Endothelial cell of umbilical vein (primary cell): ENCODE measurements at regions not wholly inside any gene's neighbourhood (a gene's known extent, or its start where the extent isn't known, plus 50 kb on each side); places are given as distances from the start of the nearest gene placed in this dataset.

ENCODE experiments used
- BruUV-seq: library from RNA; stranded (reverse); fragments of 400-500 nt; replicated peaks from 2 replicates; lab custom pipeline; 2021; lab: Mats Ljungman, UMichigan
- CTCF ChIA-PET: fragments of 300-600, 350-600 bp; sonication (Branson Sonifier 250); formaldehyde crosslinking; loops from one replicate; lab custom pipeline; 2021; ENCODE audit warnings: antibody characterized with exemption, inconsistent platforms; lab: Charles Lee
- POLR2A ChIA-PET: fragments of 300-600, 350-600 bp; sonication (Branson Sonifier 250); formaldehyde crosslinking; loops from one replicate; lab custom pipeline; 2021; ENCODE audit warnings: antibody characterized with exemption, inconsistent platforms; lab: Charles Lee
- DNase-seq: peaks from one replicate; pipeline ENCODE4 v3.0.0-alpha.2; 2011; ENCODE audit warnings: low read depth, low spot score
- FAIRE-seq: peaks from 2 replicates; lab custom pipeline; 2011; peaks lifted over from hg19 to GRCh38; lab: Jason Lieb, UNC
- H2AFZ ChIP-seq: 2 replicates; pipeline ENCODE4 v1.6.0; 2012; ENCODE audit warnings: low read depth, low read length, control low read depth, inconsistent platforms
- H3K27ac ChIP-seq: 2 replicates; pipeline ENCODE4 v1.5.1; 2011; ENCODE audit warnings: low read depth, mild to moderate bottlenecking, control low read depth, low read length, moderate library complexity; ENCODE audit not compliant: insufficient read depth
- H3K27me3 ChIP-seq, 2 experiments: 2 replicates each; pipeline versions ENCODE4 v1.6.0 to v1.6.1; 2011; ENCODE audit warnings: low read length in 2 of 2, mixed read lengths in 1 of 2; ENCODE audit not compliant: control insufficient read depth in 2 of 2, insufficient read depth in 2 of 2
- H3K36me3 ChIP-seq, 2 experiments: 2 replicates in 1 of 2; 3 replicates in 1 of 2; pipeline ENCODE4 v1.5.1; 2011; ENCODE audit warnings: low read length in 2 of 2, mild to moderate bottlenecking in 1 of 2, moderate library complexity in 1 of 2; ENCODE audit not compliant: control insufficient read depth in 2 of 2, insufficient read depth in 2 of 2; ENCODE audit errors: extremely low read depth in 1 of 2
- H3K4me1 ChIP-seq: 3 replicates; pipeline ENCODE4 v1.5.1; 2011; ENCODE audit warnings: mild to moderate bottlenecking, low read length; ENCODE audit not compliant: control insufficient read depth, insufficient read depth; ENCODE audit errors: extremely low read depth
- H3K4me2 ChIP-seq: 2 replicates; pipeline ENCODE4 v1.6.1; 2011; ENCODE audit warnings: low read length, control low read depth, mixed read lengths; ENCODE audit not compliant: insufficient read depth
- H3K4me3 ChIP-seq, 3 experiments: fragments of 200-600 bp in 1 of 3; sonication (generic), shearing (Covaris generic) in 1 of 3; replicated peaks in 1 of 3; 2 replicates each; pipeline ENCODE4 v1.5.1; 2011 to 2016; ENCODE audit warnings: control low read depth in 3 of 3, low read length in 3 of 3, mild to moderate bottlenecking in 2 of 3, inconsistent platforms in 1 of 3, low read depth in 1 of 3, moderate library complexity in 1 of 3; ENCODE audit not compliant: insufficient read depth in 1 of 3
- H3K79me2 ChIP-seq: 2 replicates; pipeline ENCODE4 v1.6.0; 2012; ENCODE audit warnings: low read length, inconsistent platforms; ENCODE audit not compliant: control insufficient read depth, insufficient read depth
- H3K9ac ChIP-seq: replicated peaks from 2 replicates; pipeline ENCODE3; 2011; ENCODE audit warnings: low read length, control low read depth; ENCODE audit not compliant: insufficient read depth; ENCODE audit errors: extremely low read depth
- H3K9me1 ChIP-seq: replicated peaks from 3 replicates; pipeline ENCODE4 v1.6.0; 2011; ENCODE audit warnings: mild to moderate bottlenecking, low read length; ENCODE audit not compliant: control insufficient read depth, insufficient read depth; ENCODE audit errors: extremely low read depth
- H3K9me3 ChIP-seq: replicated peaks from 2 replicates; pipeline ENCODE4 v1.5.1; 2012; ENCODE audit warnings: low read length, inconsistent platforms; ENCODE audit not compliant: control insufficient read depth, insufficient read depth
- H4K20me1 ChIP-seq: replicated peaks from 2 replicates; pipeline ENCODE3; 2011; ENCODE audit warnings: mild to moderate bottlenecking, low read length; ENCODE audit not compliant: control insufficient read depth, insufficient read depth; ENCODE audit errors: extremely low read depth
- CTCF ChIP-seq, 2 donors: IDR thresholded peaks; 1 replicate in 1 of 2; 2 replicates in 1 of 2; pipeline ENCODE4 v1.5.1; 2011; ENCODE audit warnings: low read length in 2 of 2, mild to moderate bottlenecking in 2 of 2, moderate library complexity in 2 of 2, control low read depth in 1 of 2, inconsistent platforms in 1 of 2, low read depth in 1 of 2; ENCODE audit not compliant: insufficient read depth in 1 of 2; ENCODE audit errors: extremely low read depth in 1 of 2
- EZH2 ChIP-seq: IDR thresholded peaks from 2 replicates; pipeline ENCODE4 v1.6.1; 2012; ENCODE audit warnings: borderline replicate concordance, low read depth, mild to moderate bottlenecking, moderate library complexity, low read length, inconsistent platforms; ENCODE audit not compliant: severe bottlenecking
- FOS ChIP-seq: IDR thresholded peaks from 2 replicates; pipeline ENCODE4 v1.6.1; 2011; ENCODE audit warnings: mild to moderate bottlenecking, low read length, moderate library complexity, borderline replicate concordance; ENCODE audit not compliant: insufficient read depth
- GATA2 ChIP-seq: IDR thresholded peaks from 2 replicates; pipeline ENCODE4 v1.7.0; 2011; ENCODE audit warnings: low read depth, mild to moderate bottlenecking, moderate library complexity, mixed read lengths, low read length; ENCODE audit not compliant: insufficient read length, insufficient read depth
- JUN ChIP-seq: IDR thresholded peaks from 2 replicates; pipeline ENCODE4 v1.6.1; 2011; ENCODE audit warnings: borderline replicate concordance, low read depth; ENCODE audit not compliant: insufficient read length, insufficient read depth
- MYC ChIP-seq: IDR thresholded peaks from one replicate; pipeline ENCODE4 v1.6.1; 2011; ENCODE audit warnings: mild to moderate bottlenecking, low read depth, low read length
- POLR2A ChIP-seq: IDR thresholded peaks from 2 replicates; pipeline ENCODE4 v1.6.1; 2012; ENCODE audit warnings: low read depth, mild to moderate bottlenecking, control low read depth, low read length
- POLR2AphosphoS5 ChIP-seq: IDR thresholded peaks from 2 replicates; pipeline ENCODE4 v1.6.1; 2012; ENCODE audit warnings: low read depth, mild to moderate bottlenecking, control low read depth, low read length, moderate library complexity; ENCODE audit not compliant: insufficient read depth
- dilution Hi-C: fragments of 300-500 bp; cut with MboI; formaldehyde crosslinking; loops from one replicate; pipeline ENCODE4 v1.15.0; 2019; ENCODE audit warnings: low sequenced_read_pairs; ENCODE audit not compliant: extremely low pct_ligation_motif_present
- intact Hi-C: fragments of 100-400 bp; cut with micrococcal nuclease; formaldehyde crosslinking; loops from one replicate; pipeline ENCODE4 v1.10.0; 2022
- TF ChIP-seq, protein P1 (sequence below): IDR thresholded peaks from 2 replicates; pipeline ENCODE4 v1.6.1; 2011; ENCODE audit not compliant: insufficient read depth, insufficient read length

DNA sequence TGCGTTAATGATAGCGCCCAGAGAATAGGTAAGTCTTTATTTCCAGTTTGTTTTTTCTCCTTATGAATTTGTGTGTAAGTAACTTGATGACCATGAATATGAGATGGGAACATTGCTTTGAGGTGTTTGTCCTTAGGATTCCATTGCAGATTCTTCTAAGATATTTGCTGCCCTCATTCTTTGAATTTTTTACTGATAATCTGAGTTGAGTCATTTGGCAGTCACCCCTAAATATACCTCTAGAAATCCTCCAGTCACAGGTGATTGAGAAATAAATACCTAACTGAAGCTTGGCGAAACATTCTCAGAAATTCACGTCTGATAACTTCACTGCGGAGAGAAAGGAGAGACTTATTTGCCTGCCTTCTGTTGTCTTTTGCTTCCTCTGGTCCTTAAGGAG, 345.5 kb downstream of the SQOR start:
- no peak for TF ChIP-seq POLR2AphosphoS5
- Histone ChIP-seq H3K4me1 (no peaks in the 10 kb centered on the region), H3K9ac (no peak overlapping the region), H4K20me1 (no peaks in the 10 kb centered on the region), H2AFZ (no peak overlapping the region), H3K9me1 (no peaks in the 10 kb centered on the region), H3K4me3 (no peak overlapping the region), H3K27me3 (no peaks in the 10 kb centered on the region), H3K79me2 (no peaks in the 10 kb centered on the region), H3K9me3 (no peaks in the 10 kb centered on the region), H3K4me2 (no peak overlapping the region), H3K36me3 (no peaks in the 10 kb centered on the region), H3K27ac (no peak overlapping the region)
- dilution Hi-C loops (no loop called here), intact Hi-C loops (no loop called here)
- POLR2A ChIA-PET: no interaction called here
- no TSS peak for BruUV-seq
- CTCF ChIA-PET: no interaction called here
- no peak for FAIRE-seq
- DNase-seq: no peak

GRCh38 chr15:45981625-45982024, 346.8 kb downstream of the SQOR start:
- H3K27ac ChIP-seq: no peak overlapping the region
- POLR2A ChIA-PET: no interaction called here
- TF ChIP-seq GATA2: no peak
- TF ChIP-seq, protein P1, sequence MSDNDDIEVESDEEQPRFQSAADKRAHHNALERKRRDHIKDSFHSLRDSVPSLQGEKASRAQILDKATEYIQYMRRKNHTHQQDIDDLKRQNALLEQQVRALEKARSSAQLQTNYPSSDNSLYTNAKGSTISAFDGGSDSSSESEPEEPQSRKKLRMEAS: no peak
- TF ChIP-seq MYC: no peak
- TF ChIP-seq FOS: no peak
- no peak for TF ChIP-seq EZH2
- no peak for TF ChIP-seq JUN
- TF ChIP-seq CTCF (IDR thresholded peaks at IDR 0.05; ENCODE audit: extremely low read depth in 1 of 2, insufficient read depth in 1 of 2, low read depth in 1 of 2, low read length in 2 of 2): no peak
- TF ChIP-seq POLR2A: no peak
- no peak for TF ChIP-seq POLR2AphosphoS5
- FAIRE-seq (no peak), DNase-seq (no peak)
- no peaks in the 10 kb centered on the region for H3K27me3 ChIP-seq
- no peak overlapping the region for H2AFZ ChIP-seq
- H3K36me3 ChIP-seq: no peaks in the 10 kb centered on the region
- CTCF ChIA-PET: no interaction called here
- no peaks in the 10 kb centered on the region for H3K9me3 ChIP-seq
- H3K4me3 ChIP-seq: no peak overlapping the region
- no peaks in the 10 kb centered on the region for H3K4me1 ChIP-seq
- H3K9me1 ChIP-seq: no peaks in the 10 kb centered on the region
- no peaks in the 10 kb centered on the region for H4K20me1 ChIP-seq
- BruUV-seq: no TSS peak
- no peak overlapping the region for H3K9ac ChIP-seq
- dilution Hi-C loops: no loop called here
- H3K4me2 ChIP-seq: no peak overlapping the region
- intact Hi-C loops: no loop called here
- H3K79me2 ChIP-seq: no peaks in the 10 kb centered on the region
